Activated T-cell treated with anti-CD3 and anti-CD28 coated beads, Interleukin-2, amount 50 U/mL, for 24 hours (primary cell): ENCODE measurements at regions not wholly inside any gene's neighbourhood (a gene's known extent, or its start where the extent isn't known, plus 50 kb on each side); places are given as distances from the start of the nearest gene placed in this dataset.
A peak's percentile ranks its signal among the peaks of the same experiment; 100 is the strongest.

Experiments used
- DNase-seq: peaks from one replicate; pipeline ENCODE4 v3.0.0-alpha.2; 2020
- H3K27ac Mint-ChIP-seq: 2 replicates; pipeline ENCODE4 v1.8.0; 2020; ENCODE audit warnings: mild to moderate bottlenecking, mixed read lengths
- H3K27me3 Mint-ChIP-seq: 2 replicates; pipeline ENCODE4 v1.8.0; 2020; ENCODE audit warnings: mixed read lengths
- H3K36me3 Mint-ChIP-seq: 2 replicates; pipeline ENCODE4 v1.8.0; 2020; ENCODE audit warnings: low read depth, mixed read lengths
- H3K4me1 Mint-ChIP-seq: 2 replicates; pipeline ENCODE4 v1.8.0; 2020; ENCODE audit warnings: low read depth, mixed read lengths
- H3K4me3 Mint-ChIP-seq: 2 replicates; pipeline ENCODE4 v1.8.0; 2020; ENCODE audit warnings: mild to moderate bottlenecking, moderate library complexity, mixed read lengths
- H3K9me3 Mint-ChIP-seq: 2 replicates; pipeline ENCODE4 v1.8.0; 2020; ENCODE audit warnings: mixed read lengths

GRCh38 chr6:12221856-12222255 lies 68.3 kb upstream of the EDN1 start:
- Mint-ChIP-seq H3K36me3 (no peaks in the 10 kb centered on the region), H3K9me3 (no peaks in the 10 kb centered on the region), H3K4me3 (no peak overlapping the region), H3K27ac (no peak overlapping the region), H3K4me1 (no peaks in the 10 kb centered on the region), H3K27me3 (no peaks in the 10 kb centered on the region)
- no peak for DNase-seq

- Mint-ChIP-seq H3K4me3 (no peak overlapping the region), H3K9me3 (no peaks in the 10 kb centered on the region), H3K36me3 (no peaks in the 10 kb centered on the region), H3K27me3 (no peaks in the 10 kb centered on the region), H3K27ac (no peak overlapping the region), H3K4me1 (no peaks in the 10 kb centered on the region)
- no peak for DNase-seq
Observed at GRCh38 chr6:12222405-12223366, 67.5 kb upstream of the EDN1 start.

DNA sequence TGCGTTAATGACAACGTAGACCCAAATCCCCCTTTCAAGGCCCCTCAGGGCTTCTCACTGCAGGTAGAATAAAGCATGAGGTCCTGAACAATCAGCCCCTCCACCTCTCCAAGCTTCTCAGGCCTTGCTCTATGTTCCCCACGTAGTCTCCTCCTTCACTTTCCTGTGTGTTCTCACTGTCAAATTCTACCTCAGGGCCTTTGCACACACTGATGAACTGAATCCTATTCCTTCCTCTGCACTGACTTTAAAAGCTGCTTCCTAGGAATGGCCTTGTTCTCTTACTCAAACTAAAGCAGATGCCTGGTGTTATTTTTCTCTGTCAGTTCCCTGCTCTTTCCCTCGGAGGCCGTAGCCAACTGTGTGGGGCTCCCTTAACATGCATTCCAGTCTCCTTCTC lies 66.8 kb upstream of the EDN1 start:
- no peak for DNase-seq
- no peaks in the 10 kb centered on the region for H3K9me3 Mint-ChIP-seq
- peaks cover under 1% of the 10 kb centered on the region for H3K4me1 Mint-ChIP-seq
- H3K4me3 Mint-ChIP-seq = no peak overlapping the region
- H3K27me3 Mint-ChIP-seq = no peaks in the 10 kb centered on the region
- no peaks in the 10 kb centered on the region for H3K36me3 Mint-ChIP-seq
- H3K27ac Mint-ChIP-seq = no peak overlapping the region

GRCh38 chr6:12224251-12224650 lies 65.9 kb upstream of the EDN1 start:
- Mint-ChIP-seq H3K9me3 (no peaks in the 10 kb centered on the region), H3K4me3 (no peak overlapping the region), H3K27ac (no peak overlapping the region), H3K4me1 (peaks cover 9% of the 10 kb centered on the region), H3K27me3 (no peaks in the 10 kb centered on the region), H3K36me3 (no peaks in the 10 kb centered on the region)
- no peak for DNase-seq

DNA sequence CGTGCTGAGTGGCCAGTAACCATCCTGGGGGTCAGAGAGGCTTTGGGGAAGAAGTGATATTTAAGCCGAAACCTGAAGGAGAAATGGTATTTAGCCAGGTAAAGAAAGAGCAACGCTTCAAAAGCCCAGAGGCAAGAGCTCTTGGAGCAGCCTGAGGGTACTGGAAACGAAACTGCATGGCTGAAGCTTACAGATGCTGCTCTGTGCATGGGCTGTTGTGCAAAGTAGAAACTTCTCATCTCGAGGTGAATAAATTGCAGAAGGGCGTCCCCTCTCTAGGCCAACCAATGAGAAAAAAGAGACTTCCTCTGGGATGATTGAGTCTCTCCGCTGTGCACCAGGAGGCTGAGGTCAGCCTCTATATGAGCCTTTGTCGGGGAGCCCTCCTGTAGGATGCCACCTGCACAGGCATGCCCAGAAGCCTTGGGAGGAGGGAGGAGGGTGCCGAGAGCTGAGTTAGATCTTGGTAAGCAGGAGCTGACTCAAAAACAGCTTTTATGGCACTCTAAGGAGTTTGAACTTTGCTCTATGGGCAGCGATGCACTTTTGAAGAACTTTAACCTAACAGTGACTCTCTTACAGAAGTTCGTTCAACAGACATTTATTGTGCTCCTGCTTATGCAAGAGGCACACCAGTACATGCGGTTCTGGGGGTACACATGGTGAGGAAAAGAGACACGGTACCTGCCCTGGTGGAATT lies 61.6 kb upstream of the EDN1 start:
- H3K36me3 Mint-ChIP-seq = no peaks in the 10 kb centered on the region

DNA sequence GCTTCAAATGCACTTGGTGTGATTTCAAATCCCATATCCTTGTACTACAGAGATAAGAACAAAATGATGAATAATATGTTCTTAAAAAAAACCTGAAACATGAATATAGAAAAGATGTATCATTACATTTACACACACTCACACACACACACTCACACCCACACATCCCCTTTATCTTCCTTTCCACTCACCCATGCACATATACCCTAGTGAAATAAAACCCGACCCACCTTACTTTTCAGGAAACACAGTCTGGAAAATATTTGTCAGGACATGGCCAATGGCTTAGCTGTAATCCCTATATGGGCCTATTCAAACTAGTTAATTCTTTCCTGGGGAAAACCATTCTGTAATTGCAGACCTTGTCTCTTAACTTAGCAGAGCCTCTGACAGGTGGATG lies 60.8 kb upstream of the EDN1 start:
- H3K27me3 Mint-ChIP-seq = no peaks in the 10 kb centered on the region
- no peak overlapping the region for H3K4me3 Mint-ChIP-seq
- no peak for DNase-seq
- H3K4me1 Mint-ChIP-seq = peaks cover 40% of the 10 kb centered on the region
- no peaks in the 10 kb centered on the region for H3K9me3 Mint-ChIP-seq
- no peaks in the 10 kb centered on the region for H3K36me3 Mint-ChIP-seq
- H3K27ac Mint-ChIP-seq = peak overlapping the region; percentile 32

More for the DNA sequence above, 61.6 kb upstream of the EDN1 start:
- peaks cover 33% of the 10 kb centered on the region for H3K4me1 Mint-ChIP-seq
- no peak overlapping the region for H3K27ac Mint-ChIP-seq
- H3K27me3 Mint-ChIP-seq = no peaks in the 10 kb centered on the region
- no peaks in the 10 kb centered on the region for H3K9me3 Mint-ChIP-seq
- DNase-seq = no peak
- no peak overlapping the region for H3K4me3 Mint-ChIP-seq

- H3K27me3 Mint-ChIP-seq = no peaks in the 10 kb centered on the region
- no peak for DNase-seq
- H3K4me1 Mint-ChIP-seq = peaks cover 40% of the 10 kb centered on the region
- H3K36me3 Mint-ChIP-seq = no peaks in the 10 kb centered on the region
- H3K27ac Mint-ChIP-seq = no peak overlapping the region
- no peaks in the 10 kb centered on the region for H3K9me3 Mint-ChIP-seq
- H3K4me3 Mint-ChIP-seq = no peak overlapping the region
Observed at GRCh38 chr6:12230523-12230922, 59.6 kb upstream of the EDN1 start.

GRCh38 chr6:12232339-12232738 lies 57.8 kb upstream of the EDN1 start:
- H3K4me3 Mint-ChIP-seq = no peak overlapping the region
- no peaks in the 10 kb centered on the region for H3K9me3 Mint-ChIP-seq
- peaks cover 40% of the 10 kb centered on the region for H3K4me1 Mint-ChIP-seq
- H3K27ac Mint-ChIP-seq = peak overlapping the region; percentile 29
- H3K36me3 Mint-ChIP-seq = no peaks in the 10 kb centered on the region
- DNase-seq = no peak
- H3K27me3 Mint-ChIP-seq = no peaks in the 10 kb centered on the region

DNA sequence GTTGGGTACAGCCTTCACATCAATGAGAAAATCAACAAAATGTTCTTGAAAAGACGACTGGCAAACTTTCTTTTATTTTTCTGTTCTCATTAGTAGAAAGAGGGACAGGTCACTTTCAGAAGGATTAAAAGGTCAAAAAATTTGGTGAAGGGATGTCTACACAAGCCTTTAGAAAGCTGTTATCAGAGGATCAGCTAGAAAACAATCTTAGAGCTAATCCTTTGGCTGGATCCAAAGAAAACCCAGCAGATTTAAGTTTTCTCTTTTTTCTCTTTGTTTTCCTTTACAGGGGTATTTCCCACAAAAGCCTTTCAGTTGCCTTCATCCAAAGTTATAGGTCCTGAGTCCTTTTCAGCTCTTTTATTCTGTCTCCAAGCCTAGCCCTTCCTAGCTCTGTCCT lies 57.3 kb upstream of the EDN1 start:
- no peak overlapping the region for H3K4me3 Mint-ChIP-seq
- no peaks in the 10 kb centered on the region for H3K9me3 Mint-ChIP-seq
- H3K27ac Mint-ChIP-seq = peak overlapping the region; percentile 29
- H3K36me3 Mint-ChIP-seq = no peaks in the 10 kb centered on the region
- no peaks in the 10 kb centered on the region for H3K27me3 Mint-ChIP-seq
- H3K4me1 Mint-ChIP-seq = peaks cover 40% of the 10 kb centered on the region
- DNase-seq = no peak

- no peaks in the 10 kb centered on the region for H3K9me3 Mint-ChIP-seq
- H3K27me3 Mint-ChIP-seq = no peaks in the 10 kb centered on the region
- peak overlapping the region; percentile 28 for H3K27ac Mint-ChIP-seq
- no peak overlapping the region for H3K4me3 Mint-ChIP-seq
- H3K36me3 Mint-ChIP-seq = no peaks in the 10 kb centered on the region
- H3K4me1 Mint-ChIP-seq = peaks cover 44% of the 10 kb centered on the region
- DNase-seq = peak; percentile 44
Observed at GRCh38 chr6:12233693-12234571, 56.2 kb upstream of the EDN1 start.

DNA sequence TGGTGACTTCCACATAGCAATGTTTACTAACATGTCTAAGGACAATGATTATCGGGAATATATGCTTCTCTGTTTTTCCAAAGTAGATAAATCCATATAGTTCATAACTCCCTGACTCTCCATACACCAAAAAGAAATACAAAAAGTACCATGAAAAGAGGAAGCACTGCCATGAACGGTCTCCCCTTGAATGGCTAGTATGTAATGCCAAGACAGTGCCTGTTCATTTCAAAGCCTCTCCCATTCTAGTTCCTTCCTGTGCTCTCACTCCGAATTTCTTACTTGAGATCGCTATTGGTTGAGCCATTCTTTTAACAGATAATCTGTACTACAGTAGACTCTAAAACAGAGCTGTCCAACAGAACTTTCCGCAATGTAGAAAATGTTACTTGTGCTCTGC lies 54.8 kb upstream of the EDN1 start:
- Mint-ChIP-seq H3K4me3 (no peak overlapping the region), H3K9me3 (no peaks in the 10 kb centered on the region), H3K36me3 (no peaks in the 10 kb centered on the region), H3K4me1 (peaks cover 35% of the 10 kb centered on the region), H3K27ac (no peak overlapping the region), H3K27me3 (no peaks in the 10 kb centered on the region)
- no peak for DNase-seq

DNA sequence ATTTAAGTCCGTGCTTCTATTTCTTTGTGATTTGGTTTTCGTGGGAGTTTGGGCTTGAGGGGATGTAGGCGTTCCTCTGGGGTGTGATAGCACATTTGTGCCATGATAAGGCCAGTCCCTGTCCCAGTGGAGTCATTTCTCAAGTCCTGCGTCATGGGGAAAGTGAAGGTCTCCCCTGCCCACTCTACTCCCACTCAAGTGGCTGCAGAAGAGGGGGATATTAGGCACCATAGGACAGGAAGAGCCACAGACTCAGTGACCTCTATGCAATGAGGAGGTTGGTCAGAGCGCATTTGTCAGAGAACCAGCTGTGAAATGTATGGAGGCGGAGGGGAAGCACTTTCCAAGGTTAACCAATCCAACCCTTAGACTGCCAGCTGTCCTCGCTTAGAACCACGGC lies 51.9 kb upstream of the EDN1 start:
- no peaks in the 10 kb centered on the region for H3K27me3 Mint-ChIP-seq
- no peaks in the 10 kb centered on the region for H3K9me3 Mint-ChIP-seq
- H3K36me3 Mint-ChIP-seq = no peaks in the 10 kb centered on the region
- peaks cover 41% of the 10 kb centered on the region for H3K4me1 Mint-ChIP-seq
- no peak for DNase-seq
- no peak overlapping the region for H3K4me3 Mint-ChIP-seq
- no peak overlapping the region for H3K27ac Mint-ChIP-seq
